ENCODE measurements at regions not wholly inside any gene's neighbourhood (a gene's known extent, or its start where the extent isn't known, plus 50 kb on each side); places are given as distances from the start of the nearest gene placed in this dataset.
A peak's percentile ranks its signal among the peaks of the same experiment; 100 is the strongest.
"Not testable (repeated sequence)": the region's sequence is repeated elsewhere in the genome, so short reads cannot be mapped to it uniquely, and the experiment has no call there.

DNA sequence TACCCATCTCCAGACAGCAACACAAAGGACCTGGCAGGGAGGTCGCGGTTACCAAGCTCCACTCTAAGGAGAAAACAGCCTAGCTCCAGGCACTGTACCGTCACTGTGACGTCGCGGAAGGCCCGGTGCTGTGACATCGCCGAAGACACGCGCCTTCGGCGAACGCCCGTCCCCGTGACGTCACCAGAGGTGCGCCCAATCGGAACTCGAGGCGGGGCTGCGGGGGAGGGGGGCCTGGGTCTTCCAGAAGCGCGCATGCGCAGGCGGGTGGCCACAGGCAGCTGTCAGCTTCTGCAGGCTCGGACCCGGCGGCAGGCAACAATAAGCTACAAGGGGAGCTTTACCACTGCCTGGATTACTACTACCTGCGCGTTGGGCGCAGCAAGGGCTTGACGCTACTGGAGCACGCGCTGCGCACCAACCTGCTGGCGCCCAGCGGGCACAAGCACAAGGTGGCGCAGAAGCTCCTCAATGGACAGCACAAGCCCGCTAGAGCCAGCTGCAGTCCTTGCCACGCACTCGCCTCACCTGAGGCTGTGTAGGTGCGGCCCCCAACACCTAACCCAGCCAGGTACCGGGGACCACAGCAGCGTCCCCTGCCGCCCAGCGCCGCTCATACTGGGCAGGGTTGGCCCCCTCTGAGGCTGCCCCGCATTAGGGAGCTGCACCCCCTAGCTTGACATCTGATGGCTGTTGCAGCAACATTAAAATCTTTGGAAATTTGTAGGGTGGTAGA is 208.4 kb downstream of the TPST1 start:
- DNase-seq = peak; percentile 62 to 92 (median 64)

DNA sequence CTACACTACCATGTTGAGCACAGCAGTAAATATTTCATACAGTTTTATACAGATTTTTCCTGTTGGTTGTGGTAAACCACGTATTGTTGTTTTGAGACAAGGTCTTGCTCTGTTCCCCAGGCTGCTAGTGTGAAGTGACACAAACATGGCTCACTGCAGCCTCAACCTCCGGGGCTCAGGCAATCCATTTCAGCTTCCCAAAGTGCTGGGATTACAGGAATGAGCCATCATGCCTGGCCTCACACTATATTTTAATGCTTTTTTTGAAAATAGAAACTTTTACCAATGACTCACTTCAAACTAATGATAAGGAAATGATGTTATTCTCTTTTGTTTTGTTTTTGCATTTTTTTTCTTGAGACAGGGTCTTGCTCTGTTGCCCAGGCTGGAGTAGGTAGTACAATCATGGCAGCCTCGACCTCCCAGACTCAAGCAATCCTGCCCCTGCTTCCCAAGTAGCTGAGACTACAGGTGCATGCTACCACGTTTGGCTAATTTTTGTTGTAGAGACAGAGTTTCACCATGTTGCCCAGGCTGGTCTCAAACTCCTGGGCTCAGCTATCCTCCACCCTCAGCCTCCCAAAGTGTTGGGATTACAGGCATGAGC is 210.6 kb downstream of the TPST1 start:
- DNase-seq = peak in 1 of 5 experiments; percentile 24

DNA sequence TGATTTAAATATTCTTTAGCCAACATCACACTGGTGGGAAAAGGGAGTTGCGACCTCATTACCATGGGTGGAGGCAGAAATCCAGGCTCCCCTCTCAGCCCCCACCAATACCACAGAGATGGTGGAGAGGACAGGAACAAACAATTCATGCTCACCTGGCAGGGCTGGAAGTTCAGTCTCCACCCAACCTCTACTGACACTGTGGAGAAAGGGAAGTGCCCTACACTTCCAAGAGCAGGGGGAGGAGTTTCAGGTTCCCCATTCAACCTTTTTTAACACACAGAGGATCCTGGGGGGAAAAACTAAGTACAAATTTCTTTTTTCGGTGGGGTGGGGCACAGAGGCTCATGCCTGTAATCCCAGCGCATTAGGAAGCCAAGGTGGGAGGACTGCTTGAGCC is 210.1 kb upstream of the KCTD7 start:
- no peak for DNase-seq

DNA sequence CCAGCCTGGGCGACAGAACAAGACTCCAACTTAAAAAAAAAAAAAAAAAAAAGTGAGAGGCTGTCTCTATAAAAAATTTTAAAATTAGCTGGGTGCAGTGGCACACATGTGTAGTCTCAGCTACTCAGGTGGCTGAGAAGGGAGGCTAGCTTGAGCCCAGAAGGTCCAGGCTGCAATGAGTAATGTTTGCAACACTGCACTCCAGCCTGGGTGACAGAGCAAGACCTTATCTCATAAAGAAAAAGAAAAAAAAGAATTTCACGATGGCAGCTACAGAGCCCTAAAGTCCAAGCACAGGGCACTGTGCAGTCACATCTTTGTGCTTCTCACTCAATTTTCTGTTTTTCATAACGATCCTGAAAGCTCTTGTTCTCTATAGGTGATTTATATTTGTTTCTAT is 209.5 kb upstream of the KCTD7 start:
- DNase-seq = no peak

DNA sequence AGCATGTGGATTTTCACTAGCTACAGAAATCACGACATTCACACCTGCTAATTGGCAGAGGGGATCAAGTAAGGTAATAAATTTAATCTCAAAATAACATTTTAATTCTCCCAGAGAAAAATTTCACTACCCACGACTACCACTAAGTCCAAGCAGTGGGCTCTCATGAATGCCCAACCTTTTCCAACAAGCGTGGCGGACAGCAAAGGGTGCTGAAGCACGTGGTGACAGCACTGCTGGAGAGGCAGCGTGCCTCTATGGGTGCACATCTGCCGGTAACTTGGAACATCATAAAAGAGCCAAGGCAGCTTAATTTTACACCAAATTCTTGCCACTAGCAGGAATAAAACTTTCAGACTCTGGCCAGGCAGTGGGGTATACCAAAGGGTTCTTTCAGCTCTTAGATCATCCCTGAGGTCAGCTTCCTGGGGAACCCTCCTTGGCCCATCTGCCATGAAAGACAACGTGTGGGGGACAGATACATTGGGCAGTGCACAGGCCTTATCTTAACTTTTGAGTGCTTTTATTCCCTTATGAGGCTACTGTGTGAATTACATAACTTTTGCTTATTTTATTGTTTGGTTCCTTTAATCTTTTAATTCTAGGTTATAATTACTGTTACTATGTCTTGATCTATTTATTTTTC is 206.7 kb upstream of the KCTD7 start:
- DNase-seq = no peak

DNA sequence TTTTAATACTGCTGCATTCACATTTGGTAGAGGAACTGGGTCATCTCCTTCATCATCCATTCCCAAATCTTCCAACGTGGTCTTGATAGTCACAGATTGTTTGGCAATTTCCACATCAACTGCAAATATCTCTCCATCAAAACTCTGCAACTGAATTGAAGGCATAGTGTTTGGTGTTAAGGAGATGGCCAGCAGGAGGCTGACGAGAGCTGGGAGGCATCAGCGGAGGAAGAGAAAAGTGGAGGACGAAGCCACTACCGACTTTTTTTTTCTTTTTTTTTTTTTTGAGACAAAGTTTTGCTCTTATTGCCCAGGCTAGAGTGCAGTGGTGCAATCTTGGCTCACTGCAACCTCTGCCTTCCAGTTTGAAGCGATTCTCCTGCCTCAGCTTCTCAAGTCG is 205.0 kb upstream of the KCTD7 start:
- DNase-seq = no peak

DNA sequence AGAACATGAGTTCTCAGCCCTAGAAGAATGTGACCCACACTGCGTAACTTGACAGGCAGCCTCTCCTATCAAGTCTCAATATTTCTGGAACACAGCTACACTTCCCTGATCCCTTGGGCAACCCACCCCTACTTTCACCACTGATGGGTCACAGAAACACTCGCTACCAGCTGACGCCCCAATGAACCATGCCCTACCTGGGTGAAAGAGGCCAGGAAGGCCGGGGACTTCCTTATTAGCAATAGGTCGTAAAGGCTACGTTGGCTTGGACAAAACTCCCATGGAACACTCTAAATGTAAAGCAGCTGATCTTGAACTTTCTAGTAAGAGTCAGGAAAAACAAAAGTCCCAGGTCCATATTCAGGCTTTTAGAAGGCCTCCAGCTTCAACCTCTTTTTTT is 202.3 kb upstream of the KCTD7 start:
- no peak for DNase-seq

DNA sequence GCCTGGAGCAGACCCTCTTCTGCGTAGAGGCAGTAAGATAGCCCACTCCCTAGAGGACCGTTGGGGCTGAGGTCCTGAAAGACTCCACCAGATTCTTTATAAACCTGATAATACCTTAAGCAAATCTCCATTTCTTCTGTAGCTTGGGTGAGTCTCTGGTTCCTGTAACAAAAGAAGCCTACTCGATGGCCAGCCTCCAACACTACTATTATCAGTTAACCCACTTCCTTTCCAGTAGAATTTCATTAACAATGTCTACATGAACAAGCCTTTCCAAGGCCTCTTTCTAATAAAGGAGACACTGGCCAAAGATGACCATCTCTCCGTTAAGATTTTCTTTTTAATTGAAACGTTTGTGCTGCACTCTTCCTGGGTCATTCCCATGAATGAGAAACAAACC is 201.7 kb upstream of the KCTD7 start:
- no peak for DNase-seq

DNA sequence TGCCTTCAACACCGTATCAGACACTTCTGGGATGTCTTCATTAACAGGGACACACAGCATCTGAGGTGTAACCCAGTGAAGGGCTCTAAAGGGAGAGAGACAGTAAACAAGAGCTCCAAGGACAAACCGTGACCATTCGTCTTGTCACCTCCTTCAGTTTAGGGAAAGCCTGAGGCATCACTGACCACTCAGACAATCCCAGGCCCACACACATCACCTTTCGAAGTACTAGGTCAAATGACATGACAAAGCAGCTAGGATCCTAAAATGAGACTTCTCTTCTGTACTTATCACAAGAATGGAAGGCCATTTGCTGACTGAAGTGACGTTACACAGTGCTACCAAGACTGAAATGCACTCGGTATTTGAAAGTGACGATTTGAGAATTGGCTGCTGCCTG is 200.7 kb upstream of the KCTD7 start:
- no peak for DNase-seq

DNA sequence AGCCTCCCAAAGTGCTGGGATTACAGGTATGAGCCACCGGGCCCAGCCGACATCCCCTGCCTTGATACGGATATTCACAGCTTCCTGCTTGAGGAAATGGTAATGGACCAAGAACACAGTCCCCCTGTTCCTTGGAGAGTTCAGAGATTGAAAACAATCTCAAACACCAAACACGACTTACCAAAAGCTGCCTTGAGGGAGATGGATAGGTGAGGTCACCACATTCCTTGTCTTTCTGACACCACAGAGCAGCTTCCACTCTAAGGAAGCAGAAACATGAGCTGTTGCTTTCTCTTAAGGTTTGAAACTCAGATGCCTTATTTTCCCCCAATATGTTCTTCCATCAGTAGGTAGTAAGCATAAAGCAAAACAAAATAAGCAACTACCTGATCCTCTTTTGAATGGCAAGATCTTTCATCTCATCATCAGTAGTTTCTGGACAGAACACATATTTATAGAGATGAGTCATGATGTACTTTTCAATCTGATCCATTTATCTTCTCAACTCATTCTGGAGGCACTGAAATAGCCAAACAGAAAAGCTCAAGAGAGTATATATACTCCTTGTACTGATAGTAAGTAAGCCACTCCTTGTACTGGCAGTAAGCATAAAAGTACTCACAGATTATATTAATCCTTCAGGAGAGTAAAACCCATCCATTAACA is 199.1 kb upstream of the KCTD7 start:
- no peak for DNase-seq

DNA sequence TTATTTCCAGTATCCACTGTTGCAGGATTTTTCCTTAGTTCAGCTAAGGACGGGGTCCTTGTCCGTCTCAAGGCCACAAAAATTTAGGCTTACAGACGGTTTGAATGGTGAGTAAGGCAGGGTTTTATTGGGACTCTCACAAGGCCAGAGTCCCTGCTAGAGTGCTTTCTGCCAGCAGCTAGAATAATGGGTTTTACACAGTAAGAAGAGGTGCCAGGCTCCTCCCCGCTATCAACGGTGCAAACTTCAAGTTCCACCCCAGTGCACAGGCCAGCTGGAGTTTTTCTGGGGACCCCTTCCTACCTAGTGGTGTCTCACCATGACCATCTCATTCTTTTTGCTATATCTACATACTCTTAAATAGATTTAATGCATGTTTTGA is 198.5 kb upstream of the KCTD7 start:
- no peak for DNase-seq

DNA sequence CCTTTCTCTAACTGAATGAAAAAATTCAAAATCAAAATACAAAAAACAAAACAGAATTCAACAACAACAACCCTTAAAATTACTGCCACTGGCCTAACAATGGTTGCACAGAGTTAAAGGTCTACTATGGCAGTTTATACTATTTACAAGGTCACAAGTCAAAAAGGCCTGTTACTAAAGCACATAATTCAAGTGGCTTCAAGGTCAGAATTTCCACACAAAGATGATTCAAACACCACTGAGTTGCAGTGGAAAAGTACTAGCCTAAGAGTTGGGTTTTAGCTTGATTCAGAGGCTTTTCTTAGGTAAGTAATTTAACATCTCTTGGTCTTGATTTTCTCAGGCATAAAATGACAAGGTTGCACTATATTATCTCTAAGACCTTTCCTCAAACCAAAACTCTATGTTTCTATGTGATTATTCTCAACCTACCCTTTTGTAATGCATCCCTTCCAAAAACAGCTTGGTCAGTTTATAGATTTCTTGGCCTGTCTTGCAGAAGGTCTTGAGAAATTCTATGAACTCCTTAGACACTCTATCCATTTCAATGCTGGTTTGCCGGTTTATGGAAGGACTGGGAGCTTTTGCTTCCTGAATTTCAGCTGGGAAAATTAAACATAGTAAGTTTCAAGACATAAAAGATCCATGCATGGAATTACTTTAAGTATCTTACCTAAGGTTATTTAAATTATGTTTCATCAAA is 189.8 kb upstream of the KCTD7 start:
- not testable (repeated sequence) for DNase-seq

DNA sequence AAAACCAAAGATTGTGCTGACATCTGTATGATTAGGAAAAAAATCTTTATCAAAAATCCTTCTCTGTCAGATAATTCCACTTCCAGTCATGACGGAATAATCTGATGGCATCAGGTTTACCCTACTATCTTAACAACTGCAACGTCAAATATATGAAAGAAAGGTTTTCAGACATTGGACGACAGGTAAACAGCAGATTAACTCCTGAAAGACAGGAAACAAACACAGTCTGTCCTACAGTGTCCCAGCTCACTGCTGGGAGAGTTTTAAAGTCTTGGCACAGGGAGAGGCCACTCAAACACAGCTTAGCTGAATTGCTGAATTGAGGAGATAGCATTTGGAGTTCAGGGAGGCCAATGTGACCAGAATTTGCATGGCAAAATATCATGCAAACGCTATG is 186.3 kb upstream of the KCTD7 start:
- DNase-seq = no peak

DNA sequence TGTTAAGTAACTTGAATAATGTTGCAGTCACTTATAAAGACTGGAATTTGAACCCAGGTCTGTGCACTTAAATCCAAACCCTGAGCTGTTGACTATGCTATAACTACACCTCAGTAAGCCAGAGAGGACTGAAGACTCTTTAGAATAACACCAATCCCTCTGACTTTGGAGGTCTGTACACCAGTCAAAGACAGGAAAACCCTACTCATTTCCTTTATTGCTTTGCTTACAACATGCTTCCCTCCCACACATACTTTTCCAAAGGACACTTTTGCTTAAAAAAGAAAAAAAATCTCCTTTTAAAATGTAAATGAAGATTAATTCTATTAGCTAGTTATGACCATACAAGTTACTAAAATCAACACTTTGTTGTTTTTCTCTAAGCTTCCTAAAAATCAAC is 184.7 kb upstream of the KCTD7 start:
- no peak for DNase-seq

DNA sequence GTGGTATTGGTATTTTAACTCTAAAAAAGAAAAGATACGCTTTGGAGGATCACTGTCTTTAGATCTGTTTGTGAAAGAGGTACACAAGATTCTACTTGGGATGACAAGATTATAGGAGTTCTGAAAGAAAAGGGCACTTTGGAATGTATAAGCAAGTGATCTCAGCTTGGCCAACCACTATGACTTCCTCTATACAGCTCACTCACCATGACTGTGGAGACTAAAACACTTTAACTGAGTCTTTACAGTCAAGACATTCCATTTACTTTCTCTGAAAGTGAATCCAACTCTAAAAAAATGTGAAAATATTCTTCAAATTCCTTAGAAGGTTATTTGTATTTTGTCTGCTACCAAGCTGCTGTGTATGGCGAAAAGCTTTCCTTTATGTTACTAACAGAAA is 181.7 kb upstream of the KCTD7 start:
- not testable (repeated sequence) for DNase-seq

DNA sequence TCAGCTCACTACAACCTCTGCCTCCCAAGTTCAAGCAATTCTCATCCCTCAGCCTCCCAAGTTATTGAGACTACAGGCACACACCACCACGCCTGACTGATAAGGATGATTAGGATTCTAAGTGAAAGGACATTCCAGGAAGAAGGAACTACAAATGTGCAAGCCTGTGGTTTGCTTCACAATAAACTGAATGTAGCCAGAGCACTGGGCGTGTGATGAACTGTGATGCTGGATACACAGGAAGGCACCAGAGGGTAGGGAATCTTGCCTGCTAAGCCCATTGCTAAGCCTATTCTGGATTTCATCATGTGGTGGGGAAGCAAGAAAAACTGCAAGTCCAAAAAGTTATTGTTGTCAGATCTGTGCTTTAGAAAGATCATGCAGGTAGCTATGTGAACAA is 177.9 kb upstream of the KCTD7 start:
- not testable (repeated sequence) for DNase-seq

DNA sequence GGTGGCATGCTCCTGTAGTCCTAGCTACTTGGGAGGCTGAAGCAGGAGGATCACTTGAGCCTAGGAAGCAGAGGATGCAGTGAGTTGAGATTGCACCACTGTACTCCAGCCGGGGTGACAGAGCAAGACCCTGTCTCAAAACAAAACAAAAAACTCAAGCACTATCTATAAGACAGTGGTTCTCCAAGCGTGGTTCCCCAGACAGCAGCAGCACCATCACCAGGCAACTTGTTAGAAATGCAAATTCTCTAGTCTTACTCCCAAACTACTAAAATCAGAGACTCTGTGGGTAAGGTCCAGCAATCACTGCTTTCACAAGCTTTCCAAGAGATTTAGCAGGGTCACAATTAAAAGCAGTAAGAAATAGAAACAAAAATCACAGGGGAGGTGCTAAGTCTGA is 177.0 kb upstream of the KCTD7 start:
- not testable (repeated sequence) for DNase-seq

DNA sequence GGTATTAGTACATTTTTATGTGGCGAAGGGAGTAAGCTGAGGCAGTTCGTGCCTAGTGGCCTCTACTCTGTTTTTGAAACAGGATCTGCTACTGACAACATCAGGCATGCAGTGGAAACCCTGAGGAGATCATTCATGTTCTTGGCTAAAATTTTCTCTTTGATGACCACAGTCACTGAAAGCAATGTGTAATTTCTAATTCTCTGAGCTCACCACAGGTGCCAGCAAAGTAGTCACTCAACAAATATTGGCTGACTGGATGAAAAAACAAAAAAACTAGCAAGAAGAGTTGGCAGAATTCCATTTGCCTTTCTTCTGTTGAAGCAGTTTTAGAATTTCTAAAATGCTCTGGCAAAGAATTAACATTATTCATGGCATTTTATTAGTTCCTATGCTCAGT is 176.5 kb upstream of the KCTD7 start:
- DNase-seq = no peak

DNA sequence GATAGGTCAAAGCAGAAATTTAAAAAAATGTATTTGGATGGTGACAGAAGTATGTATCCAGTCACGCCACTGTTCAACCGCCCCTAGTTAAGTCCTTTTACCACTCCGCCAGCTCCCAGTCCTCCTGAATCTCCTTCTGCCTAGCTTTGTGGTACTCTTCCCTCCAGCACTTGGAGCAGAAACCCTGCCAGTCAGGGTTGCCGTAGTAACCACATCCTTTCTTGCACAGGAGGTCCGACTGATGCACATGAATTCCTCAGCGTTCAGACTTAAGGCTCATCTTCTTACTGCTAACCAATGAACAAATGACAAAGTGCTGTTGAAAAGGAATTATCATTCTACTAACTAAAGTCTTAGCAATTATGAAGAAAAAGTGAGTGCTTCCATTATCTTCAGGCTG is 175.3 kb upstream of the KCTD7 start:
- DNase-seq = no peak

DNA sequence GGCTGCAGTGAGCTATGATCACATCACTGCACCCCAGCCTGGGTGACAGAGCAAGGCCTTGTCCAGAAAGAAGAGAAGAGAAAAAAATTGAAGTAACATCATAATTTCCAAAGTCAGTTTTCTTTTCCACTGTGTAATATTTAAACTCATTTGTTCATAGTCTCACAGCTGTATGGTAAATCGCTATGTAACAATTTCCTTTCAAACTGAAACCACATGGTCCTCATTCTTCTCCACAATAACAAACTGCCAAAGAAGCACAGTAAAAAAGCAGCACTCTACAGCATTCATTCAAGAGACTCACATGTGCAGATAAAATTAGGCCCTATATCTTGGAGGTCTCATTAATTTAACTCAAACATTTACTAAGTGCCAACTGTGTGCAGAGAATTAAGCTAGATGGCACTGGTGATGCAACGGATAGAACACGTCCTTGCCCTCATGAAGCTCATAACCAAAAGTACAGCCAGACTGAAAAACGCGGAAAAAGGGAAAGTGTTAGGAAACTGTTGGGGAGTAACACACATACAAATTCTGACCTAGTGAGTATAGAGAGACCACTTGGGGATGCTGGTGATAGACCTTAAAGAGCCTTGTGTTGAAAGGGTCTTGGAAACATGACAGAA is 174.0 kb upstream of the KCTD7 start:
- DNase-seq = no peak

DNA sequence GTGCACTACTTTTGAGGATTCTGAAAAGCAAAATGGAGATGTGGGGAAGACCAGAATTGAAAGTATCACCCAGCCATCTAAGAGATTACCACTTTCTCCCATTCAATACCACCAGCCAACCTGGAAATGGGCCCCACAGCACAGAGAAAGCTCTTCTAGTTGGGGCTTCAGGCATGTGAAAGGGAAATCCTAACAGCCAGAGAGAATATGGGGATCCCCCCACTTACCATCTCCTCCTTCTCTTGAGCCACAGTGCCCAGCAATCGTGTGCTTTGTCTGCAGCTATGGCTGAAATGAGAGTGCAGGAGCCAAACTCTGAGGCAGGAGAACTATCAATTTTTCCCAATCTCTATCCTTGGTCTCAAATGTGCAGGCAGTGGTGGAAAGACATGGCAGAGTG is 173.2 kb upstream of the KCTD7 start:
- DNase-seq = not testable (repeated sequence)

DNA sequence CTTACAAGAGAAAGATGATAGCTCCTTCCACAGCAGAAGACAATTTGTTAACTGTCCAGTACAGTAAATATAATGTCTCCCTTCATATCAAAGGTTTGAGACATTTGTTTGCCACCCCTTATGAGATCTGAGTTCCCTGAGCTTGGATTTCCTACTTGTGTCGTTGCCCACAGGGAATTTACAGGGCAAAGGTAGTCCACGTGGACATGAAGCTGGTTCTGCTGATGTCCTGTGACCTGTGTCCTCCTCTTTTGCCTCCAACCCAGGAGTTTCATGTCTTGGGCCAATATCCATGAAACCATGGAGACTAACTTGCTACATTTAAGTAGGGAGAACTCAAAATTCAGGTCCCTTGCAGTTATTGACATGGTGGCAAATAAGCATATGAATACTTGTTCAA is 172.2 kb upstream of the KCTD7 start:
- not testable (repeated sequence) for DNase-seq

DNA sequence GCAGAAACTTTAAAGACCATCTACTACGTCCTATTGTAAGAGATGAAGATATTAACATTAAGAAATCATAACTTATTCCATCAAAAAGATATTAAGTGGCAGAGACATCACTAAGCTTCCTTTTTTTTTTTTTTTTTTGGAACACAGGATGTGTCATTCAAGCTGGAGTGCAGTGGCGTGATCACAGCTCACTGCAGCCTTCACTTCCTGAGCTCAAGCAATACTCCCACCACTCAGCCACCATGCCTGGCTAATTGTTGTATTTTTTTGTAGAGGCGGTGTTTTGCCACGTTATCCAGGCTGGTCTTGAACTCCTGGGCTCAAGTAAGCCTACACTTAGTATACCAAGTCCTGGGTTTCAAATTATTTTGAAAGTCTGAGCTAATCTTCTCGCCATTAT is 169.7 kb upstream of the KCTD7 start:
- not testable (repeated sequence) for DNase-seq

Data from T-helper 2 cell (primary cell).